Choroid plexus epithelial cell (primary cell): ENCODE measurements at regions not wholly inside any gene's neighbourhood (a gene's known extent, or its start where the extent isn't known, plus 50 kb on each side); places are given as distances from the start of the nearest gene placed in this dataset.

Experiments used
- DNase-seq: peaks from one replicate; pipeline ENCODE4 v3.0.0-alpha.2; 2010; ENCODE audit warnings: low read depth
- H3K4me3 ChIP-seq: 2 replicates; pipeline ENCODE4 v1.5.1; 2011; ENCODE audit warnings: low read depth, mild to moderate bottlenecking, control low read depth, low read length, moderate library complexity
- TF ChIP-seq, protein P1 (sequence below): conservative IDR thresholded peaks from 2 replicates; pipeline ENCODE4 v1.5.1; 2011; ENCODE audit warnings: low read depth, mild to moderate bottlenecking, control low read depth, inconsistent platforms, low read length, moderate library complexity

DNA sequence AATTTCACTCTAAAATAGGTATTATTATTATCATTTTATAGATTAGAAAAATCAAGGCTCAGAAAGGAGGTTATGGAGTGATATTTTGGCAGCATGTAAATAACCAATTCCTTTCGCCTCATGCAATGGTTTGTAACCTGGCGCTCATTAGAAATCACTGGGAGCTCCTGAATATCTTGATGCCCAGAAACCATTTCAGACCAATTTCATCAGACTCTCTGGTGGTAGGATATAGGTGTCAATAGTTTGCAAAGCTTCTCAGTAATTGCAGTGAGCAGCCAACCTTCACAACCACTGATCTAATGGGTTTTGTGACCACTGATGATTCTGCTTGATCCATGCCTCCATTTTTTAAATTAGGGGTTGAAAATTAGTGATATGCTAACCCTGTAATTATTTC is 57.8 kb upstream of the ZC3H12C start:
- no peak overlapping the region for H3K4me3 ChIP-seq
- TF ChIP-seq, protein P1, sequence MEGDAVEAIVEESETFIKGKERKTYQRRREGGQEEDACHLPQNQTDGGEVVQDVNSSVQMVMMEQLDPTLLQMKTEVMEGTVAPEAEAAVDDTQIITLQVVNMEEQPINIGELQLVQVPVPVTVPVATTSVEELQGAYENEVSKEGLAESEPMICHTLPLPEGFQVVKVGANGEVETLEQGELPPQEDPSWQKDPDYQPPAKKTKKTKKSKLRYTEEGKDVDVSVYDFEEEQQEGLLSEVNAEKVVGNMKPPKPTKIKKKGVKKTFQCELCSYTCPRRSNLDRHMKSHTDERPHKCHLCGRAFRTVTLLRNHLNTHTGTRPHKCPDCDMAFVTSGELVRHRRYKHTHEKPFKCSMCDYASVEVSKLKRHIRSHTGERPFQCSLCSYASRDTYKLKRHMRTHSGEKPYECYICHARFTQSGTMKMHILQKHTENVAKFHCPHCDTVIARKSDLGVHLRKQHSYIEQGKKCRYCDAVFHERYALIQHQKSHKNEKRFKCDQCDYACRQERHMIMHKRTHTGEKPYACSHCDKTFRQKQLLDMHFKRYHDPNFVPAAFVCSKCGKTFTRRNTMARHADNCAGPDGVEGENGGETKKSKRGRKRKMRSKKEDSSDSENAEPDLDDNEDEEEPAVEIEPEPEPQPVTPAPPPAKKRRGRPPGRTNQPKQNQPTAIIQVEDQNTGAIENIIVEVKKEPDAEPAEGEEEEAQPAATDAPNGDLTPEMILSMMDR, result no peak
- no peak for DNase-seq

DNA sequence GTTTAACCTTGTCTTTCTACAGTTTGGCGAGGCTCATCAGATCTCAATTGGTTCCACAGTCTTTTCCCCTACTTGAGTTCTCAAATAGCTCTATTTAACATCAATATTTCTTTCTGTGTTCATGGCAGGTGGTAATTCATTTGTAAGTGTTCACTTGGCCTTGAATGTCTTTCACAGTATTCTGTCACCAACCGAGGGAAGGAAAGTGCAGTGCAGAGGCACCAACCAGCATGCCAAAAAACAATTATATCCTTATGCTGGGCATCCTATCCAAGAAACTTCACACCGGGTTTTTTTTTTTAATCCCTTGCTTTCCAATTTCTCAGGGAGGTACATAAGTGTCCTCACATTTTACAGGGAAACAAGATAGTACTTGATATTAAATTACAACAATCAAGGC is 55.0 kb upstream of the ZC3H12C start:
- TF ChIP-seq, protein P1, result no peak
- no peak overlapping the region for H3K4me3 ChIP-seq
- no peak for DNase-seq
